ENCODE measurements at regions not wholly inside any gene's neighbourhood (a gene's known extent, or its start where the extent isn't known, plus 50 kb on each side); places are given as distances from the start of the nearest gene placed in this dataset.

DNA sequence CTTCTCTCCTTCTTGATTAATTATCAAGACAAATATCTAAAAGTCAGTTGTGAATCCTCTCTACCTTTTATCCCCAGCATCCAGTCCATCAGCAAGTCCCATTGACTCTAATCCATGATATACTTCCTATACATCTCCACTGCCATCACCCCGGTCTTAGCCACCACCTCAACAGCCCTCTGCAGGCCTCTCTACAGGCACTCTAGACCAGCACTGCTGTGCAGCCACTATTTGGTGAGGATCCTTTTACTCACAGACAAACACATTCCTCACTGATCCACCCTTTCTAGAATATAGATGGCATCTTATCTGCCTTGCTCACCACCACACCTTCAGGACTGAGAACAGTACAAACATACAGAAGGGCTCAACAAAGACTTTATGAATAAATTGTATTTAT, 221.7 kb downstream of the RFC3 start:
- TF ChIP-seq PPARA (CRISPR knock-in tag; IDR thresholded peaks at IDR 0.05; ENCODE audit: borderline replicate concordance) (no peak), ZNF8 (CRISPR knock-in tag; IDR thresholded peaks at IDR 0.05) (no peak), CSDC2 (CRISPR knock-in tag; IDR thresholded peaks at IDR 0.05) (no peak), GLIS3 (CRISPR knock-in tag; IDR thresholded peaks at IDR 0.05) (no peak), ISL1 (CRISPR knock-in tag; IDR thresholded peaks at IDR 0.05) (no peak), ZFP3 (CRISPR knock-in tag; IDR thresholded peaks at IDR 0.05) (no peak), OSR1 (CRISPR knock-in tag; IDR thresholded peaks at IDR 0.05) (no peak), TOX (CRISPR knock-in tag; IDR thresholded peaks at IDR 0.05; ENCODE audit: borderline replicate concordance) (no peak), ARNTL (CRISPR knock-in tag; IDR thresholded peaks at IDR 0.05; ENCODE audit: borderline replicate concordance, low read depth) (no peak), ZNF70 (CRISPR knock-in tag; IDR thresholded peaks at IDR 0.05) (no peak), ESRRG (CRISPR knock-in tag; IDR thresholded peaks at IDR 0.05) (no peak), SNAI2 (CRISPR knock-in tag; IDR thresholded peaks at IDR 0.05) (no peak), ZNF565 (CRISPR knock-in tag; conservative IDR thresholded peaks at IDR 0.05; ENCODE audit: low read depth) (no peak)
- TF ChIP-seq, protein P1, sequence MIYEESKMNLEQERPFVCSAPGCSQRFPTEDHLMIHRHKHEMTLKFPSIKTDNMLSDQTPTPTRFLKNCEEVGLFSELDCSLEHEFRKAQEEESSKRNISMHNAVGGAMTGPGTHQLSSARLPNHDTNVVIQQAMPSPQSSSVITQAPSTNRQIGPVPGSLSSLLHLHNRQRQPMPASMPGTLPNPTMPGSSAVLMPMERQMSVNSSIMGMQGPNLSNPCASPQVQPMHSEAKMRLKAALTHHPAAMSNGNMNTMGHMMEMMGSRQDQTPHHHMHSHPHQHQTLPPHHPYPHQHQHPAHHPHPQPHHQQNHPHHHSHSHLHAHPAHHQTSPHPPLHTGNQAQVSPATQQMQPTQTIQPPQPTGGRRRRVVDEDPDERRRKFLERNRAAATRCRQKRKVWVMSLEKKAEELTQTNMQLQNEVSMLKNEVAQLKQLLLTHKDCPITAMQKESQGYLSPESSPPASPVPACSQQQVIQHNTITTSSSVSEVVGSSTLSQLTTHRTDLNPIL (CRISPR knock-in tag; IDR thresholded peaks at IDR 0.05; ENCODE audit: low read depth), result no peak
- TF ChIP-seq, protein P2, sequence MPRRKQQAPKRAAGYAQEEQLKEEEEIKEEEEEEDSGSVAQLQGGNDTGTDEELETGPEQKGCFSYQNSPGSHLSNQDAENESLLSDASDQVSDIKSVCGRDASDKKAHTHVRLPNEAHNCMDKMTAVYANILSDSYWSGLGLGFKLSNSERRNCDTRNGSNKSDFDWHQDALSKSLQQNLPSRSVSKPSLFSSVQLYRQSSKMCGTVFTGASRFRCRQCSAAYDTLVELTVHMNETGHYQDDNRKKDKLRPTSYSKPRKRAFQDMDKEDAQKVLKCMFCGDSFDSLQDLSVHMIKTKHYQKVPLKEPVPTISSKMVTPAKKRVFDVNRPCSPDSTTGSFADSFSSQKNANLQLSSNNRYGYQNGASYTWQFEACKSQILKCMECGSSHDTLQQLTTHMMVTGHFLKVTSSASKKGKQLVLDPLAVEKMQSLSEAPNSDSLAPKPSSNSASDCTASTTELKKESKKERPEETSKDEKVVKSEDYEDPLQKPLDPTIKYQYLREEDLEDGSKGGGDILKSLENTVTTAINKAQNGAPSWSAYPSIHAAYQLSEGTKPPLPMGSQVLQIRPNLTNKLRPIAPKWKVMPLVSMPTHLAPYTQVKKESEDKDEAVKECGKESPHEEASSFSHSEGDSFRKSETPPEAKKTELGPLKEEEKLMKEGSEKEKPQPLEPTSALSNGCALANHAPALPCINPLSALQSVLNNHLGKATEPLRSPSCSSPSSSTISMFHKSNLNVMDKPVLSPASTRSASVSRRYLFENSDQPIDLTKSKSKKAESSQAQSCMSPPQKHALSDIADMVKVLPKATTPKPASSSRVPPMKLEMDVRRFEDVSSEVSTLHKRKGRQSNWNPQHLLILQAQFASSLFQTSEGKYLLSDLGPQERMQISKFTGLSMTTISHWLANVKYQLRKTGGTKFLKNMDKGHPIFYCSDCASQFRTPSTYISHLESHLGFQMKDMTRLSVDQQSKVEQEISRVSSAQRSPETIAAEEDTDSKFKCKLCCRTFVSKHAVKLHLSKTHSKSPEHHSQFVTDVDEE (CRISPR knock-in tag; IDR thresholded peaks at IDR 0.05), result no peak
- TF ChIP-seq, protein P3, sequence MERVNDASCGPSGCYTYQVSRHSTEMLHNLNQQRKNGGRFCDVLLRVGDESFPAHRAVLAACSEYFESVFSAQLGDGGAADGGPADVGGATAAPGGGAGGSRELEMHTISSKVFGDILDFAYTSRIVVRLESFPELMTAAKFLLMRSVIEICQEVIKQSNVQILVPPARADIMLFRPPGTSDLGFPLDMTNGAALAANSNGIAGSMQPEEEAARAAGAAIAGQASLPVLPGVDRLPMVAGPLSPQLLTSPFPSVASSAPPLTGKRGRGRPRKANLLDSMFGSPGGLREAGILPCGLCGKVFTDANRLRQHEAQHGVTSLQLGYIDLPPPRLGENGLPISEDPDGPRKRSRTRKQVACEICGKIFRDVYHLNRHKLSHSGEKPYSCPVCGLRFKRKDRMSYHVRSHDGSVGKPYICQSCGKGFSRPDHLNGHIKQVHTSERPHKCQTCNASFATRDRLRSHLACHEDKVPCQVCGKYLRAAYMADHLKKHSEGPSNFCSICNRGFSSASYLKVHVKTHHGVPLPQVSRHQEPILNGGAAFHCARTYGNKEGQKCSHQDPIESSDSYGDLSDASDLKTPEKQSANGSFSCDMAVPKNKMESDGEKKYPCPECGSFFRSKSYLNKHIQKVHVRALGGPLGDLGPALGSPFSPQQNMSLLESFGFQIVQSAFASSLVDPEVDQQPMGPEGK (CRISPR knock-in tag; IDR thresholded peaks at IDR 0.05; ENCODE audit: borderline replicate concordance), result no peak
- TF ChIP-seq, protein P4, sequence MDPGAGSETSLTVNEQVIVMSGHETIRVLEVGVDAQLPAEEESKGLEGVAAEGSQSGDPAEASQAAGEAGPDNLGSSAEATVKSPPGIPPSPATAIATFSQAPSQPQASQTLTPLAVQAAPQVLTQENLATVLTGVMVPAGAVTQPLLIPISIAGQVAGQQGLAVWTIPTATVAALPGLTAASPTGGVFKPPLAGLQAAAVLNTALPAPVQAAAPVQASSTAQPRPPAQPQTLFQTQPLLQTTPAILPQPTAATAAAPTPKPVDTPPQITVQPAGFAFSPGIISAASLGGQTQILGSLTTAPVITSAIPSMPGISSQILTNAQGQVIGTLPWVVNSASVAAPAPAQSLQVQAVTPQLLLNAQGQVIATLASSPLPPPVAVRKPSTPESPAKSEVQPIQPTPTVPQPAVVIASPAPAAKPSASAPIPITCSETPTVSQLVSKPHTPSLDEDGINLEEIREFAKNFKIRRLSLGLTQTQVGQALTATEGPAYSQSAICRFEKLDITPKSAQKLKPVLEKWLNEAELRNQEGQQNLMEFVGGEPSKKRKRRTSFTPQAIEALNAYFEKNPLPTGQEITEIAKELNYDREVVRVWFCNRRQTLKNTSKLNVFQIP (CRISPR knock-in tag; IDR thresholded peaks at IDR 0.05; ENCODE audit: borderline replicate concordance, low read depth), result no peak
- ATAC-seq, result no peak

DNA sequence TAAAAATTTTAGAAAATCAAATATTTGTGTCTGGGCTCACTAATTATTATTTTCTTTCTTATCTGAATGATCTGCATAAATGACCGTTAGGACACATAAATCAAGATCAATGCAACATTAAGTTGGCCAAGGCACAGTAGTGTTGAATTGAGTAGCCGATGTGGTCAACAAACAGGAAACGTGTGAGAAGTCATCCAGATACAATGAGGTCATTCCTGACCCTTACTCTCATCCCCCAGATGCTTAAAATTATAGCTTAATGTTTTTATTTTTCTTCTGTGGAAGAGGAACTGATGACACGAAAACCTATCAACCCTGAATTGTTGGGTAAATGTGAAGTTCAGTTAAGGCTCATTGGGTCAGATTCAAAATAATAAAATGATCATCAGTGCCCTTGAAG, 222.9 kb downstream of the RFC3 start:
- ATAC-seq, result no peak
- TF ChIP-seq BACH2 (CRISPR knock-in tag; IDR thresholded peaks at IDR 0.05; ENCODE audit: borderline replicate concordance) (no peak), ZNF565 (CRISPR knock-in tag; conservative IDR thresholded peaks at IDR 0.05; ENCODE audit: low read depth) (no peak), ZFP3 (CRISPR knock-in tag; IDR thresholded peaks at IDR 0.05) (no peak), RARB (CRISPR knock-in tag; IDR thresholded peaks at IDR 0.05) (no peak), ESRRG (CRISPR knock-in tag; IDR thresholded peaks at IDR 0.05) (no peak), ZNF8 (CRISPR knock-in tag; IDR thresholded peaks at IDR 0.05) (no peak), ZC3H10 (CRISPR knock-in tag; IDR thresholded peaks at IDR 0.05) (no peak), OSR1 (CRISPR knock-in tag; IDR thresholded peaks at IDR 0.05) (no peak)
- TF ChIP-seq, protein P2 (CRISPR knock-in tag; IDR thresholded peaks at IDR 0.05), result no peak
- TF ChIP-seq, protein P4 (CRISPR knock-in tag; IDR thresholded peaks at IDR 0.05; ENCODE audit: borderline replicate concordance, low read depth), result no peak
- TF ChIP-seq, protein P1 (CRISPR knock-in tag; IDR thresholded peaks at IDR 0.05; ENCODE audit: low read depth), result no peak

Data from SK-N-SH treated with all-trans-retinoic acid at 6 μM for 48 hours (cell line).